Neuronal stem cell (in vitro differentiated cells): ENCODE measurements at regions not wholly inside any gene's neighbourhood (a gene's known extent, or its start where the extent isn't known, plus 50 kb on each side); places are given as distances from the start of the nearest gene placed in this dataset.

ENCODE experiments used
- DNase-seq: peaks from one replicate; pipeline ENCODE4 v3.0.0-alpha.2; 2013; ENCODE audit warnings: low spot score
- H2AFZ ChIP-seq: one replicate; pipeline ENCODE4 v1.6.1; 2013; ENCODE audit warnings: mild to moderate bottlenecking, low read length, inconsistent platforms
- H2AK5ac ChIP-seq: 2 replicates; pipeline ENCODE4 v1.6.1; 2013; ENCODE audit warnings: low read depth, mild to moderate bottlenecking, inconsistent platforms, low read length, moderate library complexity, mixed read lengths
- H2BK120ac ChIP-seq: 2 replicates; pipeline ENCODE4 v1.6.1; 2013; ENCODE audit warnings: low read depth, mild to moderate bottlenecking, inconsistent platforms, low read length, moderate library complexity, mixed read lengths
- H2BK12ac ChIP-seq: one replicate; pipeline ENCODE4 v1.6.1; 2013; ENCODE audit warnings: low read length, inconsistent platforms
- H2BK15ac ChIP-seq: 2 replicates; pipeline ENCODE4 v1.6.1; 2013; ENCODE audit warnings: mild to moderate bottlenecking, low read length, inconsistent platforms, mixed read lengths
- H2BK5ac ChIP-seq: one replicate; pipeline ENCODE4 v1.6.1; 2013; ENCODE audit warnings: inconsistent platforms, mild to moderate bottlenecking, low read length, moderate library complexity
- H3K14ac ChIP-seq: one replicate; pipeline ENCODE4 v1.6.1; 2013; ENCODE audit warnings: low read length, inconsistent platforms
- H3K18ac ChIP-seq: 2 replicates; pipeline ENCODE4 v1.6.1; 2013; ENCODE audit warnings: low read length, inconsistent platforms
- H3K23ac ChIP-seq: 2 replicates; pipeline ENCODE4 v1.6.1; 2013; ENCODE audit warnings: low read depth, mild to moderate bottlenecking, mixed read lengths, low read length, inconsistent platforms; ENCODE audit not compliant: poor library complexity
- H3K27ac ChIP-seq: replicated peaks from 3 replicates; pipeline ENCODE4 v1.5.1; 2013; ENCODE audit warnings: low read length, inconsistent platforms
- H3K27me3 ChIP-seq, 3 experiments: 2 replicates each; pipeline ENCODE4 v1.6.1; 2013; ENCODE audit warnings: low read length in 3 of 3, mild to moderate bottlenecking in 2 of 3, inconsistent platforms in 1 of 3, low read depth in 1 of 3, mixed read lengths in 1 of 3, moderate library complexity in 1 of 3; ENCODE audit not compliant: control insufficient read depth in 3 of 3, insufficient read depth in 3 of 3
- H3K36me3 ChIP-seq, 2 donors: replicated peaks in 1 of 2; 2 replicates each; pipeline ENCODE4 v1.6.1; 2013; ENCODE audit warnings: low read length in 2 of 2; ENCODE audit not compliant: control insufficient read depth in 2 of 2, insufficient read depth in 2 of 2
- H3K4ac ChIP-seq: 2 replicates; pipeline ENCODE4 v1.6.1; 2013; ENCODE audit warnings: inconsistent platforms, mild to moderate bottlenecking, low read length, moderate library complexity
- H3K4me1 ChIP-seq, 2 donors: 1 replicate in 1 of 2; 2 replicates in 1 of 2; pipeline ENCODE4 v1.6.1; 2013; ENCODE audit warnings: low read length in 2 of 2, low read depth in 1 of 2; ENCODE audit not compliant: control insufficient read depth in 2 of 2, insufficient read depth in 1 of 2
- H3K4me2 ChIP-seq: one replicate; pipeline ENCODE4 v1.6.1; 2013; ENCODE audit warnings: mild to moderate bottlenecking, low read length, inconsistent platforms; ENCODE audit not compliant: insufficient read depth, poor library complexity, severe bottlenecking
- H3K4me3 ChIP-seq, 2 donors: 2 replicates each; pipeline ENCODE4 v1.5.1; 2013; ENCODE audit warnings: low read length in 2 of 2, mild to moderate bottlenecking in 2 of 2, inconsistent platforms in 1 of 2, moderate library complexity in 1 of 2
- H3K79me1 ChIP-seq: one replicate; pipeline ENCODE4 v1.6.1; 2013; ENCODE audit warnings: low read depth, mild to moderate bottlenecking, inconsistent platforms, low read length, moderate library complexity
- H3K9ac ChIP-seq: one replicate; pipeline ENCODE4 v1.6.1; 2013; ENCODE audit warnings: mild to moderate bottlenecking, low read depth, low read length, inconsistent platforms; ENCODE audit not compliant: poor library complexity
- H3K9me3 ChIP-seq, 2 donors: replicated peaks in 1 of 2; 2 replicates each; pipeline versions ENCODE3 to v1.6.1; 2013; ENCODE audit warnings: low read length in 2 of 2, mild to moderate bottlenecking in 2 of 2, inconsistent platforms in 1 of 2, low read depth in 1 of 2, mixed read lengths in 1 of 2, moderate library complexity in 1 of 2; ENCODE audit not compliant: control insufficient read depth in 2 of 2, insufficient read depth in 1 of 2
- H4K8ac ChIP-seq: one replicate; pipeline ENCODE4 v1.6.1; 2013; ENCODE audit warnings: low read depth, mild to moderate bottlenecking, inconsistent platforms, low read length, moderate library complexity
- H4K91ac ChIP-seq: one replicate; pipeline ENCODE4 v1.6.1; 2013; ENCODE audit warnings: low read length, low read depth, mild to moderate bottlenecking, inconsistent platforms; ENCODE audit not compliant: poor library complexity
- WGBS, 2 donors: extraction: QIAGEN DNeasy Blood & Tissue Kit; methylation state at CpG; one replicate each; pipeline ENCODE4 v1.1.7; 2013; ENCODE audit warnings: missing lambda C conversion rate in 2 of 2, mixed read lengths in 1 of 2; ENCODE audit not compliant: insufficient read length in 2 of 2, insufficient replicate concordance in 1 of 2; ENCODE audit errors: extremely low coverage in 2 of 2; 5-methylcytosine and 5-hydroxymethylcytosine counted together

GRCh38 chr4:174173360-174173759 lies 110.1 kb downstream of the FBXO8 start:
- WGBS, 2 donors: no CpG with 5 or more reads among the region's 1 CpG
- no peaks in the 10 kb centered on the region for H3K36me3 ChIP-seq
- no peak overlapping the region for H4K8ac ChIP-seq
- no peaks in the 10 kb centered on the region for H3K9me3 ChIP-seq
- H3K14ac ChIP-seq: no peak overlapping the region
- H3K4me1 ChIP-seq: no peaks in the 10 kb centered on the region
- no peak overlapping the region for H2AK5ac ChIP-seq
- no peaks in the 10 kb centered on the region for H3K79me1 ChIP-seq
- no peak overlapping the region for H2BK5ac ChIP-seq
- no peak overlapping the region for H4K91ac ChIP-seq
- no peak overlapping the region for H3K23ac ChIP-seq
- H3K9ac ChIP-seq: no peak overlapping the region
- H3K4ac ChIP-seq: no peak overlapping the region
- H2BK12ac ChIP-seq: no peak overlapping the region
- H3K27me3 ChIP-seq: no peaks in the 10 kb centered on the region
- H2AFZ ChIP-seq: no peak overlapping the region
- no peak overlapping the region for H3K4me3 ChIP-seq
- H2BK120ac ChIP-seq: no peak overlapping the region
- no peak overlapping the region for H3K18ac ChIP-seq
- H3K27ac ChIP-seq: no peak overlapping the region
- no peak for DNase-seq
- no peak overlapping the region for H3K4me2 ChIP-seq
- no peak overlapping the region for H2BK15ac ChIP-seq

DNA sequence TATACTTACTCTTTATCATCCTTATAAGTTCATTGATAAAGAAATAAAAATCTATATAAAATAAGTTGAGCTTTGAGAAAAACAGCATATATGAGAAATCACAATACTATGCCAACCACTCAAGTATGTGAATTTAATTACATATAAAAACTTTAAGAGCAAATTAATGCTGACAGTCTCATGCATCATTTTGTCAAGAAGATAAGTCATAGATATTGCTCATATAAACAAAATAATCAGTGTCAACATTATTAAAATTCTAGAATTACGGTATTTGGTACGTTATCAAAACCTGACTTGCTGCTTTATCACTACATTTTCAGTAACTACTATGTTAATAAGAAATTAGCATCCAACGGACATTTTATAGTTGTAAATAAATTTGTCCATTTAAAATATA lies 111.2 kb downstream of the FBXO8 start:
- Histone ChIP-seq H3K27me3 (no peaks in the 10 kb centered on the region), H2BK5ac (no peak overlapping the region), H2AK5ac (no peak overlapping the region), H4K91ac (no peak overlapping the region), H3K4ac (no peak overlapping the region), H3K36me3 (no peaks in the 10 kb centered on the region), H2AFZ (no peak overlapping the region), H3K4me2 (no peak overlapping the region), H3K9me3 (no peaks in the 10 kb centered on the region), H3K23ac (no peak overlapping the region), H3K9ac (no peak overlapping the region), H2BK12ac (no peak overlapping the region), H3K27ac (no peak overlapping the region), H3K79me1 (no peaks in the 10 kb centered on the region), H3K4me1 (no peaks in the 10 kb centered on the region), H3K14ac (no peak overlapping the region), H3K18ac (no peak overlapping the region), H2BK15ac (no peak overlapping the region), H2BK120ac (no peak overlapping the region), H3K4me3 (no peak overlapping the region), H4K8ac (no peak overlapping the region)
- no peak for DNase-seq
- no CpG with 5 or more reads among the region's 3 CpGs for WGBS, 2 donors

- no peak overlapping the region for H2AK5ac ChIP-seq
- H4K8ac ChIP-seq: no peak overlapping the region
- no peak overlapping the region for H3K4me3 ChIP-seq
- no peak overlapping the region for H3K9ac ChIP-seq
- no peak overlapping the region for H2BK15ac ChIP-seq
- no peak overlapping the region for H2AFZ ChIP-seq
- H3K18ac ChIP-seq: no peak overlapping the region
- H3K27ac ChIP-seq: no peak overlapping the region
- H3K4me1 ChIP-seq: no peaks in the 10 kb centered on the region
- no peak overlapping the region for H2BK120ac ChIP-seq
- H2BK12ac ChIP-seq: no peak overlapping the region
- H3K4ac ChIP-seq: no peak overlapping the region
- WGBS, 2 donors: no CpG with 5 or more reads among the region's 1 CpG
- H3K9me3 ChIP-seq: no peaks in the 10 kb centered on the region
- H3K14ac ChIP-seq: no peak overlapping the region
- no peak overlapping the region for H3K23ac ChIP-seq
- no peak overlapping the region for H3K4me2 ChIP-seq
- no peak overlapping the region for H4K91ac ChIP-seq
- no peak overlapping the region for H2BK5ac ChIP-seq
- H3K36me3 ChIP-seq: no peaks in the 10 kb centered on the region
- H3K79me1 ChIP-seq: no peaks in the 10 kb centered on the region
- H3K27me3 ChIP-seq: no peaks in the 10 kb centered on the region
- no peak for DNase-seq
Observed at GRCh38 chr4:174170906-174171305, 112.6 kb downstream of the FBXO8 start.

- no peak overlapping the region for H4K91ac ChIP-seq
- H3K4me3 ChIP-seq: no peak overlapping the region
- H2BK12ac ChIP-seq: no peak overlapping the region
- no peaks in the 10 kb centered on the region for H3K36me3 ChIP-seq
- DNase-seq: no peak
- H2BK5ac ChIP-seq: no peak overlapping the region
- H3K23ac ChIP-seq: no peak overlapping the region
- no peak overlapping the region for H2AK5ac ChIP-seq
- H3K9me3 ChIP-seq: no peaks in the 10 kb centered on the region
- H2BK15ac ChIP-seq: no peak overlapping the region
- no peaks in the 10 kb centered on the region for H3K79me1 ChIP-seq
- no peaks in the 10 kb centered on the region for H3K4me1 ChIP-seq
- no peaks in the 10 kb centered on the region for H3K27me3 ChIP-seq
- no peak overlapping the region for H3K4me2 ChIP-seq
- H3K9ac ChIP-seq: no peak overlapping the region
- H4K8ac ChIP-seq: no peak overlapping the region
- WGBS, 2 donors: no CpG with 5 or more reads among the region's 7 CpGs
- H3K4ac ChIP-seq: no peak overlapping the region
- no peak overlapping the region for H3K27ac ChIP-seq
- H3K14ac ChIP-seq: no peak overlapping the region
- H3K18ac ChIP-seq: no peak overlapping the region
- H2BK120ac ChIP-seq: no peak overlapping the region
- H2AFZ ChIP-seq: no peak overlapping the region
Observed at GRCh38 chr4:174170091-174170490, 113.4 kb downstream of the FBXO8 start.
